SJSA1 (cell line): ENCODE measurements at regions not wholly inside any gene's neighbourhood (a gene's known extent, or its start where the extent isn't known, plus 50 kb on each side); places are given as distances from the start of the nearest gene placed in this dataset.
"Not testable (repeated sequence)": the region's sequence is repeated elsewhere in the genome, so short reads cannot be mapped to it uniquely, and the experiment has no call there.

Experiments
- DNase-seq, 2 experiments: peaks; one replicate each; pipeline ENCODE4 v3.0.0-alpha.2; 2015 to 2020; ENCODE audit warnings: low spot score in 2 of 2, low read depth in 1 of 2
- H3K27ac ChIP-seq: fragments of 250-450 bp; sonication (Bioruptor Pico); 2 replicates; pipeline ENCODE4 v1.5.1; 2020; ENCODE audit warnings: mild to moderate bottlenecking, moderate library complexity
- H3K27me3 ChIP-seq: fragments of 250-450 bp; sonication (Bioruptor Pico); replicated peaks from 2 replicates; pipeline ENCODE4 v1.5.1; 2020; ENCODE audit warnings: mild to moderate bottlenecking, moderate library complexity
- H3K36me3 ChIP-seq: fragments of 250-450 bp; sonication (Bioruptor Pico); 2 replicates; pipeline ENCODE4 v1.5.1; 2020; ENCODE audit warnings: mild to moderate bottlenecking
- H3K4me1 ChIP-seq: fragments of 250-450 bp; sonication (Bioruptor Pico); replicated peaks from 2 replicates; pipeline ENCODE4 v1.6.1; 2021; ENCODE audit warnings: mild to moderate bottlenecking
- H3K4me3 ChIP-seq: fragments of 250-450 bp; sonication (Bioruptor Pico); 2 replicates; pipeline ENCODE4 v1.5.1; 2020; ENCODE audit warnings: mild to moderate bottlenecking
- H3K9me3 ChIP-seq: fragments of 250-450 bp; sonication (Bioruptor Pico); replicated peaks from 2 replicates; pipeline ENCODE4 v1.5.1; 2020; ENCODE audit warnings: mild to moderate bottlenecking

DNA sequence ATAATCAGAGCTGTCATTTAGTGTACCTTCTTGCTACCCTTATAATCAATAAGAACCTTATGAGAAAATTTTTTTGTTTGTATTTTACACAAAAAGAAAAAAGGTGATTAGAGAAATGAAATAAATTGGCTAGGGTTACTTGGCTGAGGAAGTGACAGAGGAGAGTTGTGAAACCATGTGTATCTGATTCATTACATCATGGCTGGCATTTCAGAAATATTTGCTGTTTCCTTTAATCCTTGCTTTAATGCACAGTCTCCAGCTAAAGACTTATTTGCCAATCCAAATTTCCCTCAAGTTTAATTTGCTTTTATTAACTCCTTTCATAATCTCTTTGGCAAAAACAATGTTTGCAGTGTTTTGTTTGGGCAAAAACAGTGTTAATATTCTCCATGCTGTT lies 543.1 kb downstream of the KIF4B start:
- no peaks in the 10 kb centered on the region for H3K4me1 ChIP-seq
- no peak for DNase-seq
- H3K36me3 ChIP-seq, result no peaks in the 10 kb centered on the region
- no peaks in the 10 kb centered on the region for H3K27me3 ChIP-seq
- no peak overlapping the region for H3K27ac ChIP-seq
- H3K9me3 ChIP-seq, result no peaks in the 10 kb centered on the region
- H3K4me3 ChIP-seq, result no peak overlapping the region

DNA sequence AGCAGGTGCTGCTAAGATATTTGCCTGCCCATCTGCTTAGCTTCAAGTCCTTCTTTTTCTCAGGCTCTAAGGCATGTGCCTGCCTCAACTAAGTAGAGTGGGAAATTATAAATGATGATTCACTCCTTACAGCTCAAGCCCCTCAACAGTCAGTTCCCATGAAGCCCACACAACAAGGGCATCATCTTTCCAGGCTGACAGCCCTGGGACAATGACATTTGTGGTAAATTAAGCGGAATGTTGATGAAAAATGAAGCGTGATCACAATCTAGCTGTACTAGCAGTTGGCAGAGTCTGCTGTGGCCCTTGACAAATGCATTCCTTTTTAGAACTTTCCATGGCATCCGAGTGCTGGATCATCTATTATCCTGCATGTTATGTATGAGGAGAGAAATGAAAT lies 548.6 kb downstream of the KIF4B start:
- H3K27ac ChIP-seq, result no peak overlapping the region
- H3K9me3 ChIP-seq, result no peaks in the 10 kb centered on the region; the same call in 1 of the 2 replicates
- no peak overlapping the region for H3K4me3 ChIP-seq
- H3K27me3 ChIP-seq, result no peaks in the 10 kb centered on the region
- no peaks in the 10 kb centered on the region for H3K4me1 ChIP-seq
- DNase-seq, result no peak
- no peaks in the 10 kb centered on the region for H3K36me3 ChIP-seq

DNA sequence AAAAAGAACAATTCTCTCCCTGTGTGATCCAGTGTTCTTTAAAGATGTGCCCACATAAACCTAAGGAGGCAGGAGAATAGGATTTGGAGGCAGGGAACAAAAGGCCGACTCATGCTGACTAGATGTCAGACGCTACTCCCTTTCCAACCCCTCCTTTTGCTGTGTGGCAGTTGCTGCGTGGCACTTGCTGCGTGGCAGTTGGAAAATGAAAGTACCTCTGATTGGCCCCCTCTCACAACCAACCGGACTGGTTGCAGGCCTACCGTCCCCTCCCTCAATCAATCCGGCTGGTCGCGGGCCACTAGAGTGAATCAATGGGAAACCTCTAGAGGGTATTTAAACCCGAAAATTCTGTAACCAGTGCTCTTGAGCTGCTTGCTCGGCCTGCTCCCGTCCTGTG lies 551.0 kb downstream of the KIF4B start:
- no peaks in the 10 kb centered on the region for H3K4me1 ChIP-seq
- DNase-seq, result no peak

DNA sequence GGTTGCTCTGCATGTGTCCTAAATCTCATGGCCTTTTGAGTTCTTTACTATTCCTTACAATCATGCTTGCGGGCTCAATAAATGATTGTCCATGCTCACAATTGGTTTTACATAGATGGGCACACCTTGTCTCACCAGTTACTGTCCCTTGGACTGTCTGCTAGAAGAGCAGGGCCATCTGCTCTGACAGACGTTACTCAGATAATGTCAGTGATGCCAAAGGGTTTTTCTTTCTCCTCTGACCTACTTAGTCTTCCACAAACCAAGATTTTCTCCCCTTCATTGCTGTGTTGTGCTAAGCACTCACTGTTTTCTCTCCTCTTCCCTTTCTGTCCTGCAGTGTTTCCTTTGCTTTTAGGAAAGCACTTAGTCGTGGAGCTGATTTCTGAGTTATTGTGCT lies 562.3 kb downstream of the KIF4B start:
- no peaks in the 10 kb centered on the region for H3K27me3 ChIP-seq
- H3K4me3 ChIP-seq, result no peak overlapping the region
- DNase-seq, result no peak
- no peaks in the 10 kb centered on the region for H3K9me3 ChIP-seq
- H3K27ac ChIP-seq, result no peak overlapping the region
- H3K36me3 ChIP-seq, result no peaks in the 10 kb centered on the region
- H3K4me1 ChIP-seq, result no peaks in the 10 kb centered on the region

More for the DNA sequence above, 551.0 kb downstream of the KIF4B start:
- Histone ChIP-seq H3K36me3 (no peaks in the 10 kb centered on the region), H3K27ac (no peak overlapping the region), H3K4me3 (no peak overlapping the region), H3K27me3 (no peaks in the 10 kb centered on the region), H3K9me3 (peaks cover 6% of the 10 kb centered on the region; the same call in 1 of the 2 replicates)

- H3K4me1 ChIP-seq, DNase-seq, H3K27me3 ChIP-seq, H3K9me3 ChIP-seq, H3K4me3 ChIP-seq, H3K36me3 ChIP-seq, H3K27ac ChIP-seq: not testable (repeated sequence)
Measured at GRCh38 chr5:155586808-155587207, 573.3 kb downstream of the KIF4B start.

DNA sequence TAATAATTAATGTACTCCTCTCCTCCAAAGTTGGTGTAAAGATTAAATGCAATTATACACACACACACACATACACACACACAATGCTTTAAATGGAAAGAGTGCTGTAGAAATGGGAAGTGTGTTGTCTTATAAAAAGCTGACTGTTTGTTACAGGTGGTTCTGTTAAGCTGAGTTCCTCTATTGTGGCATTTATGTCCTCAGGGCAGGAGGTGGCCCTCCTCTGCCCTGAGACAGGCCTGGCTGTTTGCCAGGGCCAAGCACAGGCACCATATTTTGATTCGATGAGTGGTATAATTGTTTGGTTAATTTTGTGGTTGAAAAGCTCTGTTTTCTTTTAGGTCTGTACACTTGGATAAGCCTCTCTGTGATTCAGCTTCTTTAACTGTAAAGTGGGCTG lies 573.9 kb downstream of the KIF4B start:
- no peaks in the 10 kb centered on the region for H3K4me1 ChIP-seq
- H3K36me3 ChIP-seq, result no peaks in the 10 kb centered on the region
- H3K4me3 ChIP-seq, result no peak overlapping the region
- no peaks in the 10 kb centered on the region for H3K27me3 ChIP-seq
- H3K9me3 ChIP-seq, result peaks cover 4% of the 10 kb centered on the region; the same call in 1 of the 2 replicates
- H3K27ac ChIP-seq, result no peak overlapping the region
- DNase-seq, result no peak

- no peak overlapping the region for H3K4me3 ChIP-seq
- DNase-seq, result no peak
- H3K9me3 ChIP-seq, result no peaks in the 10 kb centered on the region
- H3K27me3 ChIP-seq, result no peaks in the 10 kb centered on the region
- no peaks in the 10 kb centered on the region for H3K36me3 ChIP-seq
- H3K4me1 ChIP-seq, result no peaks in the 10 kb centered on the region
- H3K27ac ChIP-seq, result no peak overlapping the region
Measured at GRCh38 chr5:155591273-155591672, 577.7 kb downstream of the KIF4B start.

- Histone ChIP-seq H3K27me3 (no peaks in the 10 kb centered on the region), H3K36me3 (no peaks in the 10 kb centered on the region), H3K9me3 (no peaks in the 10 kb centered on the region), H3K27ac (no peak overlapping the region), H3K4me3 (no peak overlapping the region), H3K4me1 (no peaks in the 10 kb centered on the region)
- DNase-seq, result no peak
Measured at GRCh38 chr5:155594270-155594669, 580.7 kb downstream of the KIF4B start.

DNA sequence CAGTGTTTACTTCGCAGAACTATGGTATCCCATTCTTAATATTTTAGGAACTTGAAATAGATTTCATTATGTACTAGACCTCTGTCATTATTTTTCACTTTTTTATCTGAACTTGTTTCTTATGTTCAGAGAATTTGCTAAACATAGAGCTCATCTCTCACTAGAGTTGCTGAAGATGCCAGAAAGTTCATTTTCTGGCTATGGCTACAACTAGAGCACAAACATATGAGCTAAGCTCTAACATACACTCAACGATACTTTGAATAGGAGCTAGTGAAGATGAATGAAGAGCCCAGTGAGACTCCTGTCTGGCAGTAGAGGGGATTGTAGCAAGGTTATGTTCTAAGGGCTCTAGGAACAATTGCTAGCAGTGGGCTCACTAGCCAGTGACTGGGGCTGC lies 582.2 kb downstream of the KIF4B start:
- Histone ChIP-seq H3K9me3 (no peaks in the 10 kb centered on the region), H3K27me3 (no peaks in the 10 kb centered on the region), H3K4me3 (no peak overlapping the region), H3K36me3 (no peaks in the 10 kb centered on the region), H3K27ac (no peak overlapping the region), H3K4me1 (no peaks in the 10 kb centered on the region)
- no peak for DNase-seq

- H3K36me3 ChIP-seq, result no peaks in the 10 kb centered on the region
- no peak overlapping the region for H3K4me3 ChIP-seq
- no peak for DNase-seq
Measured at GRCh38 chr5:155598552-155598951, 585.0 kb downstream of the KIF4B start.

DNA sequence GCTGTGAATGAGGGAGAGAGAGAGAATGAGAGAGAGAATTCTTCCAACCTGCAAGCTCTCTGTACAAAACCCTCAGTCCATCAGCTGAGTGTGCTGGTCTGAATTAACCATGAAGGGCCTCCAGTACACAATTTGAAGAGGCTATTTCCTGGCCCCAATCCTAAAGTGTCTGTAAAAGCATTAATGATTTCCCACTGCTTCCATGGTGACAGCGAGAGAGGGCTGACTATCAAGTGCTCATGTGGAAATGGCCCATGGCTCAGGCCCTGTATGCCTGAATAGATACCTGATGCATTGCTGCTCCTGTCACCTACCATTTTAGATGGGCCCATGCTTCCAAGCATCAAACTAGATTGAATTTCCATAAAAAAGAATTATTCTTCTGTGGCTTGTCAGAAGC lies 592.4 kb downstream of the KIF4B start:
- Histone ChIP-seq H3K27ac (no peak overlapping the region), H3K36me3 (no peaks in the 10 kb centered on the region), H3K4me3 (no peak overlapping the region), H3K27me3 (no peaks in the 10 kb centered on the region), H3K4me1 (no peaks in the 10 kb centered on the region), H3K9me3 (no peaks in the 10 kb centered on the region)
- DNase-seq, result no peak

More at GRCh38 chr5:155598552-155598951, 585.0 kb downstream of the KIF4B start:
- no peaks in the 10 kb centered on the region for H3K9me3 ChIP-seq
- H3K4me1 ChIP-seq, result no peaks in the 10 kb centered on the region
- no peak overlapping the region for H3K27ac ChIP-seq
- no peaks in the 10 kb centered on the region for H3K27me3 ChIP-seq

DNA sequence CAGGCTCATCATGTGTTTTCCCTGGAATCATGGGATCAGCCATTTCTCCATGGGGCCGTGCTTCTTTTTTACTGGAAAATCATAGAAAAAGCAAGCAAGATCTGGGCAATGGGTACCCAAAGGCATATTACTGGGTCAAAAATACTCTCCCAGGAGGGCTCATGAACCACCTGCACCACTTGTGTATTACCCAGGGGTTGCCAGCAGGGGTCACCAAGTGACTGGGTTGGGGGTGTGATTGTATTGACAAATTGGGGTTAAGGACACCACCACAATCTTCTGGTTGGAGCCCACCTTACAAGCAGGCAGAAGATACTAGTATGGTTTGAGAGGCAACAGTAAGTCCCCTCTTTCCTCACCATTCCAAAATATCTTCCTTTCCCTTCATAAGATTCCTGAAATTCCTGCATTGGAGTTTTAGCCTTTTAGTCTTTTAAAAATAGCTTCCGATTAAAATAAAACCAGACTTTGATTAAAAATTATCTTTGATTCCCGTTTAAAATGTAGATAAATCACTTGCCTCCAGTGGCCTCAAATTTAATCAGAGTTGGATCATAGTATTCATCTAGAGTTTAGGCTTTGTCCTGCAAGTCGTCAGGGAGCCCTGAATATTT lies 603.3 kb downstream of the KIF4B start:
- DNase-seq, result no peak
- Histone ChIP-seq H3K36me3 (no peaks in the 10 kb centered on the region), H3K4me1 (no peaks in the 10 kb centered on the region), H3K27ac (no peak overlapping the region), H3K4me3 (no peak overlapping the region), H3K27me3 (0 out of 2 replicates have a peak, but pooled peaks cover 4% of the 10 kb centered on the region), H3K9me3 (no peaks in the 10 kb centered on the region)

GRCh38 chr5:155619688-155620087 lies 606.1 kb downstream of the KIF4B start:
- no peaks in the 10 kb centered on the region for H3K4me1 ChIP-seq
- no peak overlapping the region for H3K4me3 ChIP-seq
- DNase-seq, result no peak
- H3K27ac ChIP-seq, result no peak overlapping the region
- H3K36me3 ChIP-seq, result no peaks in the 10 kb centered on the region
- no peaks in the 10 kb centered on the region for H3K9me3 ChIP-seq
- H3K27me3 ChIP-seq, result 0 out of 2 replicates have a peak, but pooled peaks cover 4% of the 10 kb centered on the region

DNA sequence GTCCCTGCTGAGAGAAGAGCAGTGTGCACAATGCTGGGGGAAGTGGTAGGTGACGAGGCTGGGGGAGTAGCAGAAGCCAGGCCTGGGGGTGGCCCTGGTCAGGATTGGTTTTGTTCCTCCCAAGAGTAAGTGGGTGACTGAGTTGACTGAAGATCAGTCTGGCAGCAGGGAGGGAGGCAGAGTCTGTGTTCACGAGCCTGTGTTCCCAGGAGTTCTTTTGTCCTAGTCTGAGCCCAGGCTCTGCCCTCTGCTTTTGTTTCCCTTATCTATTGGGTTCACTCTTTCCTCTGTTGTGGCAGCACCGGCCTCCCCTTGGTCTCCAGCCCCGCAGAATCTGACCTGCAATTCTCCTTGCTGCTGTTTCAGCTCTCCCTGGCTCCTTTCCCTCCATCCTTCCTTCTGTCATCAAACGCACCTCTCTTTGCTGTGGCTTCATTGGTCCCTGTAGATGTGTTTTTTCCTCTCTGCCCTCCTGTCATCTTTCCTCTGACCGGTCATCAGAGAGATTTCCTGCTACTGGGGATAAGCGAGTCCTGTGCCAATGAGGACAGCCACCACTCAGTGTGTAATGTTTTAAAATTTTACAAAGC lies 607.4 kb downstream of the KIF4B start:
- no peaks in the 10 kb centered on the region for H3K4me1 ChIP-seq
- no peak for DNase-seq
- H3K4me3 ChIP-seq, result no peak overlapping the region
- H3K36me3 ChIP-seq, result no peaks in the 10 kb centered on the region
- H3K27ac ChIP-seq, result no peak overlapping the region
- H3K27me3 ChIP-seq, result peaks cover 9% of the 10 kb centered on the region; the same call in 1 of the 2 replicates
- H3K9me3 ChIP-seq, result no peaks in the 10 kb centered on the region
